HepG2 (cell line): ENCODE measurements at regions not wholly inside any gene's neighbourhood (a gene's known extent, or its start where the extent isn't known, plus 50 kb on each side); places are given as distances from the start of the nearest gene placed in this dataset.

Source experiments
- ATAC-seq: fragments of 200-7000 bp; cut with Tn5 transposase; 3 replicates; pipeline ENCODE4 v1.9.1; 2020; ENCODE audit warnings: mild to moderate bottlenecking, moderate library complexity
- BruUV-seq: library from RNA; stranded (reverse); fragments of 400-500 nt; replicated peaks from 2 replicates; lab custom pipeline; 2021; lab: Mats Ljungman, UMichigan
- CTCF ChIA-PET: fragments of 300-600 bp; formaldehyde crosslinking; extraction: SDS; loops from one replicate; lab custom pipeline; 2021; ENCODE audit warnings: low total read pairs, inconsistent platforms, low intra/inter-chr PET ratio; lab: Yijun Ruan, JAX
- POLR2A ChIA-PET: fragments of 350-600 bp; sonication (Branson Sonifier 250); formaldehyde crosslinking; loops from one replicate; lab custom pipeline; 2020; ENCODE audit warnings: antibody characterized with exemption, inconsistent platforms; lab: Yijun Ruan, JAX
- DNase-seq: peaks from one replicate; pipeline ENCODE4 v3.0.0-alpha.2; 2015; ENCODE audit warnings: low spot score
- FAIRE-seq: peaks from 3 replicates; lab custom pipeline; 2011; peaks lifted over from hg19 to GRCh38; lab: Jason Lieb, UNC
- H2AFZ ChIP-seq: one replicate; pipeline ENCODE4 v1.6.1; 2011; ENCODE audit warnings: low read length, inconsistent platforms
- H3K27ac ChIP-seq: fragments of 300-600 bp; 3 replicates; pipeline ENCODE4 v1.8.0; 2011; ENCODE audit warnings: mixed run types, mild to moderate bottlenecking, mixed read lengths, low read length, inconsistent platforms; ENCODE audit not compliant: insufficient read depth; ENCODE audit errors: extremely low read length
- H3K27me3 ChIP-seq, 2 experiments: fragments of 200-600 bp in 1 of 2; 2 replicates in 1 of 2; 3 replicates in 1 of 2; pipeline versions ENCODE4 v1.6.0 to v1.8.0; 2011; ENCODE audit warnings: low read length in 2 of 2, mild to moderate bottlenecking in 2 of 2, moderate library complexity in 2 of 2, inconsistent platforms in 1 of 2; ENCODE audit not compliant: insufficient read depth in 2 of 2, control insufficient read depth in 1 of 2
- H3K36me3 ChIP-seq, 2 experiments: fragments of 200-600 bp in 1 of 2; replicated peaks in 1 of 2; 2 replicates in 1 of 2; 3 replicates in 1 of 2; pipeline versions ENCODE4 v1.5.1 to v1.8.0; 2011; ENCODE audit warnings: low read length in 2 of 2, inconsistent platforms in 1 of 2; ENCODE audit not compliant: insufficient read depth in 2 of 2, control insufficient read depth in 1 of 2
- H3K4me1 ChIP-seq: 2 replicates; pipeline ENCODE4 v1.5.1; 2012; ENCODE audit warnings: low read length, inconsistent platforms; ENCODE audit not compliant: insufficient read depth
- H3K4me2 ChIP-seq: 2 replicates; pipeline ENCODE4 v1.6.0; 2011; ENCODE audit warnings: low read depth, low read length, inconsistent platforms
- H3K4me3 ChIP-seq, 3 experiments: fragments of 200-600 bp in 1 of 3; sonication (generic), shearing (Covaris generic) in 1 of 3; replicated peaks in 1 of 3; 2 replicates each; pipeline ENCODE4 v1.5.1; 2011 to 2016; ENCODE audit warnings: low read length in 3 of 3, inconsistent platforms in 2 of 3, low read depth in 2 of 3, mild to moderate bottlenecking in 2 of 3, control low read depth in 1 of 3, mixed read lengths in 1 of 3; ENCODE audit not compliant: insufficient read depth in 1 of 3
- H3K79me2 ChIP-seq: one replicate; pipeline ENCODE4 v1.6.1; 2011; ENCODE audit warnings: low read length, inconsistent platforms; ENCODE audit not compliant: insufficient read depth
- H3K9ac ChIP-seq: 2 replicates; pipeline ENCODE4 v1.6.0; 2011; ENCODE audit warnings: mild to moderate bottlenecking, low read depth, low read length, inconsistent platforms; ENCODE audit not compliant: insufficient read depth
- H3K9me3 ChIP-seq: 2 replicates; pipeline ENCODE4 v1.5.1; 2012; ENCODE audit warnings: mild to moderate bottlenecking, low read length
- H4K20me1 ChIP-seq: 2 replicates; pipeline ENCODE4 v1.6.0; 2011; ENCODE audit warnings: inconsistent platforms, mild to moderate bottlenecking, low read length, moderate library complexity; ENCODE audit not compliant: insufficient read depth
- AFF4 ChIP-seq: sonication (generic); formaldehyde crosslinking; IDR thresholded peaks from 2 replicates; pipeline ENCODE4 v1.4.0; 2020; ENCODE audit warnings: missing genetic modification reagents
- ZC3H4 ChIP-seq: sonication (generic); formaldehyde crosslinking; IDR thresholded peaks from 2 replicates; pipeline ENCODE4 v1.4.0; 2020; ENCODE audit warnings: missing genetic modification reagents, borderline replicate concordance
- ZNF503 ChIP-seq: sonication (generic); formaldehyde crosslinking; IDR thresholded peaks from 2 replicates; pipeline ENCODE4 v1.4.0; 2020; ENCODE audit warnings: missing genetic modification reagents
- WGBS: methylation state at CpG from one replicate; pipeline ENCODE4 v1.1.6; 2017; ENCODE audit warnings: low lambda C conversion rate; 5-methylcytosine and 5-hydroxymethylcytosine counted together
- in situ Hi-C: cut with HindIII; loops from 2 replicates; pipeline ENCODE4 v1.10.0; 2017; ENCODE audit warnings: low pct_unique_long_range_greater_than_20kb; ENCODE audit not compliant: extremely low pct_ligation_motif_present
- intact Hi-C: fragments of 100-400 bp; cut with micrococcal nuclease; formaldehyde crosslinking; loops from one replicate; pipeline ENCODE4 v1.10.0; 2022; ENCODE audit not compliant: unreplicated experiment

- no peak for DNase-seq
- ChIA-PET CTCF (no interaction called here), POLR2A (no interaction called here)
- no peak for FAIRE-seq
- in situ Hi-C loops = loop anchor here (5.0 kb wide), 2 partner anchors 416 to 666 kb away; partner anchors contain the start of gene FUT8
- BruUV-seq = no TSS peak
- TF ChIP-seq AFF4 (CRISPR knock-in tag) (no peak), ZC3H4 (CRISPR knock-in tag) (no peak), ZNF503 (CRISPR knock-in tag) (no peak)
- H3K9ac ChIP-seq = no peak overlapping the region
- peaks cover 11 to 41% of the 10 kb centered on the region in 2 experiments for H3K27me3 ChIP-seq
- intact Hi-C loops = no loop called here
- no peaks in the 10 kb centered on the region for H3K79me2 ChIP-seq
- no peaks in the 10 kb centered on the region for H3K9me3 ChIP-seq
- H2AFZ ChIP-seq = no peak overlapping the region
- no peak for ATAC-seq
- no peaks in the 10 kb centered on the region for H3K4me1 ChIP-seq
- H3K36me3 ChIP-seq = no peaks in the 10 kb centered on the region
- no peak overlapping the region for H3K4me2 ChIP-seq
- no peak overlapping the region for H3K27ac ChIP-seq
- WGBS = 23% methylated on average over 4 of the region's 4 CpGs
- no peak overlapping the region for H3K4me3 ChIP-seq
- no peaks in the 10 kb centered on the region for H4K20me1 ChIP-seq
Observed at GRCh38 chr14:65828396-65828795, 415.9 kb downstream of the FUT8 start.
